ENCODE measurements at regions not wholly inside any gene's neighbourhood (a gene's known extent, or its start where the extent isn't known, plus 50 kb on each side); places are given as distances from the start of the nearest gene placed in this dataset.

DNA sequence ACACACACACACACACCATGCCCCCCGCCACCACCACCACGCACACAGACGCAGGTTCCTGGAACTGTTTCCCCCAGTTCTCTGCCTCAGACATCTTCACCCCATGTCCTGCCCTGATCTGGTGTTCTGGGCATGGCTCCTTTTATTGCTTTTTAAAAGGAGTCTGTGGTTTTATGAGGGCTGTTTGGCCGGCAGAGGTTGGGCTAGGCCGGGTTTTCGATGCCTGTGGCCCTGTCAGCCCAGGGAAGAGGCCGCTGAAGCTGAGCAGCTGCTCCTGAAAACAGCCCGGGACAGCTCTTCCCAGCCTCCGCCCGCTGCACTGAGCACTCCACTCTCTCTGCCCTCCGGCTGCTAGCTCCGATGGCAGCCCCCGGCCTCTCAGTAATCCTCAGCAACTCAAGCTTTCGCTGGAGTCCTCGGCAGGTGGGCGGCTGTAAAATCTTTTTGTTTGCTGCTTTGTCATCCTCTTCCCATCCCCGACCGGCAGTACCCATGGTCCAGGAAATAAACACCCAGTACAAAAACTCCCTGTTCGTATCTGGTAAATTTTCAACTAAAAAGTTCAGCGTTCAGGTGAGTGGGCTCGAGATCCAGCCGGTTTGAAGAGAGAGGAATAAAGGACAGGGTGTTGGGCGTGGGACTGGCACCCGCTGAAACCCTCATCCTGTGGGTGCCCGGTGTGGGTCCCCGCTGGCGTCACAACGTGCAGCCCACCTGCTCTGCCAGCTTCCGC is 103.0 kb upstream of the ERCC6L2 start (continued):
- TF ChIP-seq GLI4 (CRISPR knock-in tag; IDR thresholded peaks at IDR 0.05; ENCODE audit: borderline replicate concordance), result no peak
- TF ChIP-seq ZNF230 (CRISPR knock-in tag; IDR thresholded peaks at IDR 0.05), result no peak
- no peak for TF ChIP-seq NFIB (CRISPR knock-in tag; IDR thresholded peaks at IDR 0.05; ENCODE audit: borderline replicate concordance)
- TF ChIP-seq, protein P1, sequence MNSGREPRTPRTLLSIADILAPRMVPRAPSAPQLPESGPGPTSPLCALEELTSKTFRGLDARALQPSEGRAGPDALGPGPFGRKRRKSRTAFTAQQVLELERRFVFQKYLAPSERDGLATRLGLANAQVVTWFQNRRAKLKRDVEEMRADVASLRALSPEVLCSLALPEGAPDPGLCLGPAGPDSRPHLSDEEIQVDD (CRISPR knock-in tag; IDR thresholded peaks at IDR 0.05; ENCODE audit: borderline replicate concordance), result no peak
- TF ChIP-seq, protein P2, sequence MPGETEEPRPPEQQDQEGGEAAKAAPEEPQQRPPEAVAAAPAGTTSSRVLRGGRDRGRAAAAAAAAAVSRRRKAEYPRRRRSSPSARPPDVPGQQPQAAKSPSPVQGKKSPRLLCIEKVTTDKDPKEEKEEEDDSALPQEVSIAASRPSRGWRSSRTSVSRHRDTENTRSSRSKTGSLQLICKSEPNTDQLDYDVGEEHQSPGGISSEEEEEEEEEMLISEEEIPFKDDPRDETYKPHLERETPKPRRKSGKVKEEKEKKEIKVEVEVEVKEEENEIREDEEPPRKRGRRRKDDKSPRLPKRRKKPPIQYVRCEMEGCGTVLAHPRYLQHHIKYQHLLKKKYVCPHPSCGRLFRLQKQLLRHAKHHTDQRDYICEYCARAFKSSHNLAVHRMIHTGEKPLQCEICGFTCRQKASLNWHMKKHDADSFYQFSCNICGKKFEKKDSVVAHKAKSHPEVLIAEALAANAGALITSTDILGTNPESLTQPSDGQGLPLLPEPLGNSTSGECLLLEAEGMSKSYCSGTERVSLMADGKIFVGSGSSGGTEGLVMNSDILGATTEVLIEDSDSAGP (CRISPR knock-in tag; IDR thresholded peaks at IDR 0.05; ENCODE audit: borderline replicate concordance), result peak; percentile 47; the same call in 1 of the 2 replicates
- peak; percentile 80 for TF ChIP-seq POLR2G (IDR thresholded peaks at IDR 0.05; ENCODE audit: low read depth, low read length)
- TF ChIP-seq ZNF777 (CRISPR knock-in tag; IDR thresholded peaks at IDR 0.05), result no peak
- peak in 1 of 2 experiments; percentile 49; a peak in 2 of 4 replicates for TF ChIP-seq POLR2A (IDR thresholded peaks at IDR 0.05; ENCODE audit: insufficient read depth in 1 of 2, low read depth in 2 of 2, low read length in 2 of 2)
- TF ChIP-seq ISX (CRISPR knock-in tag; conservative IDR thresholded peaks at IDR 0.05), result no peak
- TF ChIP-seq, protein P3, sequence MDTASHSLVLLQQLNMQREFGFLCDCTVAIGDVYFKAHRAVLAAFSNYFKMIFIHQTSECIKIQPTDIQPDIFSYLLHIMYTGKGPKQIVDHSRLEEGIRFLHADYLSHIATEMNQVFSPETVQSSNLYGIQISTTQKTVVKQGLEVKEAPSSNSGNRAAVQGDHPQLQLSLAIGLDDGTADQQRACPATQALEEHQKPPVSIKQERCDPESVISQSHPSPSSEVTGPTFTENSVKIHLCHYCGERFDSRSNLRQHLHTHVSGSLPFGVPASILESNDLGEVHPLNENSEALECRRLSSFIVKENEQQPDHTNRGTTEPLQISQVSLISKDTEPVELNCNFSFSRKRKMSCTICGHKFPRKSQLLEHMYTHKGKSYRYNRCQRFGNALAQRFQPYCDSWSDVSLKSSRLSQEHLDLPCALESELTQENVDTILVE (CRISPR knock-in tag; IDR thresholded peaks at IDR 0.05), result no peak
- 0 out of 2 replicates have a peak, but pooled peaks have one; percentile 26 for TF ChIP-seq ZSCAN31 (CRISPR knock-in tag; IDR thresholded peaks at IDR 0.05; ENCODE audit: low read depth)
- TF ChIP-seq, protein P4, sequence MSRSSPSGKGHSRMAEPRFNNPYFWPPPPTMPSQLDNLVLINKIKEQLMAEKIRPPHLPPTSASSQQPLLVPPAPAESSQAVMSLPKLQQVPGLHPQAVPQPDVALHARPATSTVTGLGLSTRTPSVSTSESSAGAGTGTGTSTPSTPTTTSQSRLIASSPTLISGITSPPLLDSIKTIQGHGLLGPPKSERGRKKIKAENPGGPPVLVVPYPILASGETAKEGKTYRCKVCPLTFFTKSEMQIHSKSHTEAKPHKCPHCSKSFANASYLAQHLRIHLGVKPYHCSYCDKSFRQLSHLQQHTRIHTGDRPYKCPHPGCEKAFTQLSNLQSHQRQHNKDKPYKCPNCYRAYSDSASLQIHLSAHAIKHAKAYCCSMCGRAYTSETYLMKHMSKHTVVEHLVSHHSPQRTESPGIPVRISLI (CRISPR knock-in tag; IDR thresholded peaks at IDR 0.05; ENCODE audit: borderline replicate concordance), result no peak
- TF ChIP-seq ZFP1 (CRISPR knock-in tag; IDR thresholded peaks at IDR 0.05), result no peak
- 0 out of 2 replicates have a peak, but pooled peaks have one; percentile 13 for TF ChIP-seq MXD4 (CRISPR knock-in tag; IDR thresholded peaks at IDR 0.05)
- 0 out of 2 replicates have a peak, but pooled peaks have one; percentile 50 for TF ChIP-seq ZNF20 (CRISPR knock-in tag; IDR thresholded peaks at IDR 0.05)
- TF ChIP-seq TRIM24 (CRISPR knock-in tag; IDR thresholded peaks at IDR 0.05), result no peak
- TF ChIP-seq, protein P5, sequence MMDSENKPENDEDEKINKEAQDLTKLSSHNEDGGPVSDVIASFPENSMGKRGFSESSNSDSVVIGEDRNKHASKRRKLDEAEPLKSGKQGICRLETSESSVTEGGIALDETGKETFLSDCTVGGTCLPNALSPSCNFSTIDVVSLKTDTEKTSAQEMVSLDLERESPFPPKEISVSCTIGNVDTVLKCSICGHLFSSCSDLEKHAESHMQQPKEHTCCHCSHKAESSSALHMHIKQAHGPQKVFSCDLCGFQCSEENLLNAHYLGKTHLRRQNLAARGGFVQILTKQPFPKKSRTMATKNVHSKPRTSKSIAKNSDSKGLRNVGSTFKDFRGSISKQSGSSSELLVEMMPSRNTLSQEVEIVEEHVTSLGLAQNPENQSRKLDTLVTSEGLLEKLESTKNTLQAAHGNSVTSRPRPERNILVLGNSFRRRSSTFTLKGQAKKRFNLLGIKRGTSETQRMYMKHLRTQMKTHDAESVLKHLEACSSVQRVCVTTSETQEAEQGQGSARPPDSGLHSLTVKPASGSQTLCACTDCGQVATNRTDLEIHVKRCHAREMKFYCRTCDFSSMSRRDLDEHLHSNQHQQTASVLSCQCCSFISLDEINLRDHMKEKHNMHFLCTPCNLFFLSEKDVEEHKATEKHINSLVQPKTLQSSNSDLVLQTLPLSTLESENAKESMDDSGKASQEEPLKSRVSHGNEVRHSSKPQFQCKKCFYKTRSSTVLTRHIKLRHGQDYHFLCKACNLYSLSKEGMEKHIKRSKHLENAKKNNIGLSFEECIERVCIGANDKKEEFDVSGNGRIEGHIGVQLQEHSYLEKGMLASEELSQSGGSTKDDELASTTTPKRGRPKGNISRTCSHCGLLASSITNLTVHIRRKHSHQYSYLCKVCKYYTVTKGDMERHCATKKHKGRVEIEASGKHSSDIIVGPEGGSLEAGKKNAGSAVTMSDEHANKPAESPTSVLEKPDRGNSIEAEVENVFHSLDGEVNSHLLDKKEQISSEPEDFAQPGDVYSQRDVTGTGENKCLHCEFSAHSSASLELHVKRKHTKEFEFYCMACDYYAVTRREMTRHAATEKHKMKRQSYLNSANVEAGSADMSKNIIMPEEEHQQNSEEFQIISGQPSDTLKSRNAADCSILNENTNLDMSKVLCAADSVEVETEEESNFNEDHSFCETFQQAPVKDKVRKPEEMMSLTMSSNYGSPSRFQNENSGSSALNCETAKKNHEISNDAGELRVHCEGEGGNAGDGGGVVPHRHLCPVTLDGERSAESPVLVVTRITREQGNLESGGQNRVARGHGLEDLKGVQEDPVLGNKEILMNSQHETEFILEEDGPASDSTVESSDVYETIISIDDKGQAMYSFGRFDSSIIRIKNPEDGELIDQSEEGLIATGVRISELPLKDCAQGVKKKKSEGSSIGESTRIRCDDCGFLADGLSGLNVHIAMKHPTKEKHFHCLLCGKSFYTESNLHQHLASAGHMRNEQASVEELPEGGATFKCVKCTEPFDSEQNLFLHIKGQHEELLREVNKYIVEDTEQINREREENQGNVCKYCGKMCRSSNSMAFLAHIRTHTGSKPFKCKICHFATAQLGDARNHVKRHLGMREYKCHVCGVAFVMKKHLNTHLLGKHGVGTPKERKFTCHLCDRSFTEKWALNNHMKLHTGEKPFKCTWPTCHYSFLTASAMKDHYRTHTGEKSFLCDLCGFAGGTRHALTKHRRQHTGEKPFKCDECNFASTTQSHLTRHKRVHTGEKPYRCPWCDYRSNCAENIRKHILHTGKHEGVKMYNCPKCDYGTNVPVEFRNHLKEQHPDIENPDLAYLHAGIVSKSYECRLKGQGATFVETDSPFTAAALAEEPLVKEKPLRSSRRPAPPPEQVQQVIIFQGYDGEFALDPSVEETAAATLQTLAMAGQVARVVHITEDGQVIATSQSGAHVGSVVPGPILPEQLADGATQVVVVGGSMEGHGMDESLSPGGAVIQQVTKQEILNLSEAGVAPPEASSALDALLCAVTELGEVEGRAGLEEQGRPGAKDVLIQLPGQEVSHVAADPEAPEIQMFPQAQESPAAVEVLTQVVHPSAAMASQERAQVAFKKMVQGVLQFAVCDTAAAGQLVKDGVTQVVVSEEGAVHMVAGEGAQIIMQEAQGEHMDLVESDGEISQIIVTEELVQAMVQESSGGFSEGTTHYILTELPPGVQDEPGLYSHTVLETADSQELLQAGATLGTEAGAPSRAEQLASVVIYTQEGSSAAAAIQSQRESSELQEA (CRISPR knock-in tag; IDR thresholded peaks at IDR 0.05; ENCODE audit: not compliant biosample characterization), result no peak

Measured in HepG2 (cell line).